Panc1 (cell line): ENCODE measurements at regions not wholly inside any gene's neighbourhood (a gene's known extent, or its start where the extent isn't known, plus 50 kb on each side); places are given as distances from the start of the nearest gene placed in this dataset.

Experiments
- CTCF ChIP-seq: fragments of 450-650 bp; IDR thresholded peaks from 2 replicates; pipeline ENCODE4 v1.5.1; 2017; ENCODE audit warnings: mild to moderate bottlenecking
- SIN3A ChIP-seq: IDR thresholded peaks from 2 replicates; pipeline ENCODE4 v1.6.1; 2012; ENCODE audit warnings: low read depth, mild to moderate bottlenecking, low read length, moderate library complexity, borderline replicate concordance; ENCODE audit not compliant: insufficient read depth

GRCh38 chr20:4431446-4431845 lies 182.4 kb upstream of the ADRA1D start:
- no peak for TF ChIP-seq SIN3A
- TF ChIP-seq CTCF: no peak
